GM23338 (cell line): ENCODE measurements at regions not wholly inside any gene's neighbourhood (a gene's known extent, or its start where the extent isn't known, plus 50 kb on each side); places are given as distances from the start of the nearest gene placed in this dataset.

ENCODE experiments used
- ATAC-seq: fragments of 200-7000 bp; cut with Tn5 transposase; 3 replicates; pipeline ENCODE4 v1.9.1; 2020
- DNase-seq: peaks from one replicate; pipeline ENCODE4 v3.0.0-alpha.2; 2015; ENCODE audit warnings: low spot score
- H2AFZ ChIP-seq: fragments of 200-600 bp; sonication (generic); 2 replicates; pipeline ENCODE4 v1.8.0; 2016; ENCODE audit warnings: antibody characterized with exemption, mild to moderate bottlenecking, moderate library complexity
- H3F3A ChIP-seq: fragments of 200-600 bp; sonication (generic); replicated peaks from 2 replicates; pipeline ENCODE4 v1.8.0; 2017; ENCODE audit warnings: antibody characterized with exemption, mixed run types, low read depth
- H3K27ac ChIP-seq: fragments of 200-600 bp; sonication (generic); 2 replicates; pipeline ENCODE4 v1.6.1; 2016; ENCODE audit warnings: low read depth
- H3K27me3 ChIP-seq: fragments of 200-600 bp; sonication (generic); 2 replicates; pipeline ENCODE4 v1.8.0; 2016; ENCODE audit warnings: mild to moderate bottlenecking, mixed run types, moderate library complexity; ENCODE audit not compliant: insufficient read depth
- H3K36me3 ChIP-seq: fragments of 200-600 bp; sonication (generic); 2 replicates; pipeline ENCODE4 v1.8.0; 2016; ENCODE audit warnings: mild to moderate bottlenecking; ENCODE audit not compliant: insufficient read depth
- H3K4me1 ChIP-seq: fragments of 200-600 bp; sonication (generic); 2 replicates; pipeline ENCODE4 v1.8.0; 2016; ENCODE audit warnings: mild to moderate bottlenecking, moderate library complexity; ENCODE audit not compliant: insufficient read depth
- H3K4me2 ChIP-seq: fragments of 200-600 bp; sonication (generic); 2 replicates; pipeline ENCODE4 v1.7.1; 2017; ENCODE audit warnings: mixed run types
- H3K4me3 ChIP-seq: fragments of 200-600 bp; sonication (generic); 2 replicates; pipeline ENCODE4 v1.6.1; 2016; ENCODE audit warnings: mixed run types
- H3K79me2 ChIP-seq: fragments of 200-600 bp; sonication (generic); replicated peaks from 2 replicates; pipeline ENCODE4 v1.8.0; 2017; ENCODE audit warnings: mild to moderate bottlenecking; ENCODE audit not compliant: insufficient read depth
- H3K9me2 ChIP-seq: fragments of 200-600 bp; sonication (generic); 2 replicates; pipeline ENCODE4 v1.8.0; 2017; ENCODE audit not compliant: insufficient read depth
- H4K20me1 ChIP-seq: fragments of 200-600 bp; sonication (generic); replicated peaks from 2 replicates; pipeline ENCODE4 v1.8.0; 2017; ENCODE audit warnings: mild to moderate bottlenecking; ENCODE audit not compliant: insufficient read depth
- H3K27ac Mint-ChIP-seq: 2 replicates; pipeline ENCODE4 v1.8.0; 2020; ENCODE audit warnings: inconsistent platforms, mild to moderate bottlenecking, moderate library complexity, mixed read lengths
- H3K27me3 Mint-ChIP-seq: 3 replicates; pipeline ENCODE4 v1.8.0; 2022; ENCODE audit warnings: low read depth, mild to moderate bottlenecking, moderate library complexity, mixed read lengths, inconsistent platforms; ENCODE audit not compliant: insufficient read depth, poor library complexity
- H3K36me3 Mint-ChIP-seq: 3 replicates; pipeline ENCODE4 v1.8.0; 2021; ENCODE audit warnings: low read depth, mild to moderate bottlenecking, inconsistent platforms, moderate library complexity, mixed read lengths
- H3K4me1 Mint-ChIP-seq: 3 replicates; pipeline ENCODE4 v1.8.0; 2020; ENCODE audit warnings: mild to moderate bottlenecking, inconsistent platforms, mixed read lengths
- H3K4me3 Mint-ChIP-seq: 3 replicates; pipeline ENCODE4 v1.8.0; 2021; ENCODE audit warnings: moderate library complexity, mild to moderate bottlenecking, inconsistent platforms, mixed read lengths
- H3K9me3 Mint-ChIP-seq: 3 replicates; pipeline ENCODE4 v1.8.0; 2020; ENCODE audit warnings: moderate library complexity, mild to moderate bottlenecking, inconsistent platforms, mixed read lengths
- CREB1 ChIP-seq: fragments of 250-450 bp; sonication (Bioruptor Pico); IDR thresholded peaks from 2 replicates; pipeline ENCODE4 v1.5.0; 2020; ENCODE audit warnings: low read depth, mild to moderate bottlenecking, moderate library complexity
- CTCF ChIP-seq, 2 experiments: fragments of 200-600 bp in 1 of 2; sonication (generic) in 1 of 2; conservative IDR thresholded peaks; 2 replicates each; pipeline versions ENCODE4 v1.5.1 to v1.6.1; 2016 to 2017; ENCODE audit warnings: antibody characterized with exemption in 2 of 2, low read depth in 2 of 2, mild to moderate bottlenecking in 2 of 2, moderate library complexity in 1 of 2
- ETS1 ChIP-seq: IDR thresholded peaks from 2 replicates; pipeline ENCODE4 v1.6.1; 2016; ENCODE audit warnings: antibody characterized with exemption
- EZH2 ChIP-seq: fragments of 200-600 bp; sonication (generic); IDR thresholded peaks from one replicate; pipeline ENCODE4 v1.8.0; 2017; ENCODE audit warnings: antibody characterized with exemption, mild to moderate bottlenecking, low read depth; ENCODE audit not compliant: unreplicated experiment
- EZH2phosphoT487 ChIP-seq: fragments of 200-600 bp; sonication (generic); IDR thresholded peaks from one replicate; pipeline ENCODE4 v1.8.1; 2018; ENCODE audit warnings: antibody characterized with exemption; ENCODE audit not compliant: unreplicated experiment
- JUNB ChIP-seq: IDR thresholded peaks from one replicate; pipeline ENCODE4 v1.6.1; 2016; ENCODE audit warnings: antibody characterized with exemption; ENCODE audit not compliant: unreplicated experiment
- NANOG ChIP-seq: IDR thresholded peaks from 2 replicates; pipeline ENCODE4 v1.6.1; 2016; ENCODE audit warnings: antibody characterized with exemption, borderline replicate concordance
- POLR2AphosphoS5 ChIP-seq: IDR thresholded peaks from 2 replicates; pipeline ENCODE4 v1.6.1; 2016; ENCODE audit warnings: antibody characterized with exemption, low read depth
- REST ChIP-seq: IDR thresholded peaks from one replicate; pipeline ENCODE4 v1.6.1; 2018; ENCODE audit warnings: antibody characterized with exemption; ENCODE audit not compliant: unreplicated experiment
- STAT1 ChIP-seq: IDR thresholded peaks from one replicate; pipeline ENCODE4 v1.6.1; 2016; ENCODE audit warnings: antibody characterized with exemption; ENCODE audit not compliant: unreplicated experiment
- ZNF114 ChIP-seq: fragments of 250-450 bp; sonication (Bioruptor Pico); IDR thresholded peaks from 2 replicates; pipeline ENCODE4 v1.5.0; 2020; ENCODE audit warnings: mild to moderate bottlenecking, moderate library complexity
- ZNF331 ChIP-seq: fragments of 250-450 bp; sonication (Bioruptor Pico); IDR thresholded peaks from 2 replicates; pipeline ENCODE4 v1.5.0; 2020; ENCODE audit warnings: low read depth, mild to moderate bottlenecking, moderate library complexity
- ZNF462 ChIP-seq: fragments of 250-450 bp; sonication (Bioruptor Pico); IDR thresholded peaks from 2 replicates; pipeline ENCODE4 v1.5.0; 2020; ENCODE audit warnings: mild to moderate bottlenecking, moderate library complexity

- H2AFZ ChIP-seq: no peak overlapping the region
- H3K36me3 Mint-ChIP-seq: peaks cover 27% of the 10 kb centered on the region
- H3K27me3 Mint-ChIP-seq: peaks cover 2% of the 10 kb centered on the region
- DNase-seq (no peak), ATAC-seq (no peak)
- no peaks in the 10 kb centered on the region for H3K9me2 ChIP-seq
- no peaks in the 10 kb centered on the region for H3F3A ChIP-seq
- no peak overlapping the region for H3K4me3 ChIP-seq
- peaks cover 31% of the 10 kb centered on the region for H3K4me1 ChIP-seq
- no peaks in the 10 kb centered on the region for H3K27me3 ChIP-seq
- H3K4me3 Mint-ChIP-seq: no peak overlapping the region
- H3K27ac ChIP-seq: no peak overlapping the region
- no peak overlapping the region for H3K4me2 ChIP-seq
- peaks cover 20% of the 10 kb centered on the region for H3K4me1 Mint-ChIP-seq
- no peak for TF ChIP-seq ETS1
- no peak for TF ChIP-seq EZH2
- no peak for TF ChIP-seq CREB1 (CRISPR knock-in tag)
- no peak for TF ChIP-seq CTCF (conservative IDR thresholded peaks at IDR 0.05; ENCODE audit: low read depth in 2 of 2)
- no peak for TF ChIP-seq ZNF331 (CRISPR knock-in tag)
- no peak for TF ChIP-seq REST
- TF ChIP-seq NANOG: no peak
- TF ChIP-seq ZNF462: no peak
- TF ChIP-seq ZNF114 (CRISPR knock-in tag): no peak
- TF ChIP-seq STAT1: no peak
- TF ChIP-seq POLR2AphosphoS5: no peak
- no peak for TF ChIP-seq JUNB
- no peak for TF ChIP-seq EZH2phosphoT487
- no peaks in the 10 kb centered on the region for H4K20me1 ChIP-seq
- H3K9me3 Mint-ChIP-seq: peaks cover 32% of the 10 kb centered on the region
- no peaks in the 10 kb centered on the region for H3K79me2 ChIP-seq
- no peak overlapping the region for H3K27ac Mint-ChIP-seq
- no peaks in the 10 kb centered on the region for H3K36me3 ChIP-seq
Observed at GRCh38 chr12:78376257-78376656, 488.3 kb upstream of the SYT1 start.
